ENCODE measurements at regions not wholly inside any gene's neighbourhood (a gene's known extent, or its start where the extent isn't known, plus 50 kb on each side); places are given as distances from the start of the nearest gene placed in this dataset.

GRCh38 chr21:31446226-31446855 is 102.3 kb upstream of the TIAM1 start:
- POLR2A ChIA-PET = no interaction called here
- CTCF ChIA-PET = no interaction called here
- DNase-seq (ENCODE audit: extremely low spot score) = no peak
- no peak for TF ChIP-seq CTCF (IDR thresholded peaks at IDR 0.05; ENCODE audit: control extremely low read depth, extremely low read depth, low read depth, missing control alignments)

- POLR2A ChIA-PET = no interaction called here
- DNase-seq (ENCODE audit: extremely low spot score) = no peak
- no peak for TF ChIP-seq CTCF (IDR thresholded peaks at IDR 0.05; ENCODE audit: control extremely low read depth, extremely low read depth, low read depth, missing control alignments)
- CTCF ChIA-PET = no interaction called here
Measured at GRCh38 chr21:31445137-31445536, 101.1 kb upstream of the TIAM1 start.

- TF ChIP-seq CTCF (IDR thresholded peaks at IDR 0.05; ENCODE audit: control extremely low read depth, extremely low read depth, low read depth, missing control alignments) = no peak
- ChIA-PET POLR2A (no interaction called here), CTCF (no interaction called here)
- DNase-seq (ENCODE audit: extremely low spot score) = no peak
Measured at GRCh38 chr21:31443736-31444521, 99.9 kb upstream of the TIAM1 start.

GRCh38 chr21:31442339-31442738 is 98.3 kb upstream of the TIAM1 start:
- no peak for TF ChIP-seq CTCF (IDR thresholded peaks at IDR 0.05; ENCODE audit: control extremely low read depth, extremely low read depth, low read depth, missing control alignments)
- CTCF ChIA-PET = no interaction called here
- POLR2A ChIA-PET = no interaction called here
- no peak for DNase-seq (ENCODE audit: extremely low spot score)

GRCh38 chr21:31429506-31429905 is 85.4 kb upstream of the TIAM1 start:
- POLR2A ChIA-PET = no interaction called here
- TF ChIP-seq CTCF (IDR thresholded peaks at IDR 0.05; ENCODE audit: control extremely low read depth, extremely low read depth, low read depth, missing control alignments) = no peak
- DNase-seq (ENCODE audit: extremely low spot score) = no peak
- CTCF ChIA-PET = no interaction called here

GRCh38 chr21:31426235-31426797 is 82.3 kb upstream of the TIAM1 start:
- ChIA-PET POLR2A (no interaction called here), CTCF (no interaction called here)
- DNase-seq (ENCODE audit: extremely low spot score) = no peak
- no peak for TF ChIP-seq CTCF (IDR thresholded peaks at IDR 0.05; ENCODE audit: control extremely low read depth, extremely low read depth, low read depth, missing control alignments)

Measured in GM10248 (cell line).